Daoy (cell line): ENCODE measurements at regions not wholly inside any gene's neighbourhood (a gene's known extent, or its start where the extent isn't known, plus 50 kb on each side); places are given as distances from the start of the nearest gene placed in this dataset.

Source experiments
- DNase-seq: peaks from one replicate; pipeline ENCODE4 v3.0.0-alpha.2; 2015; ENCODE audit warnings: low read depth

DNA sequence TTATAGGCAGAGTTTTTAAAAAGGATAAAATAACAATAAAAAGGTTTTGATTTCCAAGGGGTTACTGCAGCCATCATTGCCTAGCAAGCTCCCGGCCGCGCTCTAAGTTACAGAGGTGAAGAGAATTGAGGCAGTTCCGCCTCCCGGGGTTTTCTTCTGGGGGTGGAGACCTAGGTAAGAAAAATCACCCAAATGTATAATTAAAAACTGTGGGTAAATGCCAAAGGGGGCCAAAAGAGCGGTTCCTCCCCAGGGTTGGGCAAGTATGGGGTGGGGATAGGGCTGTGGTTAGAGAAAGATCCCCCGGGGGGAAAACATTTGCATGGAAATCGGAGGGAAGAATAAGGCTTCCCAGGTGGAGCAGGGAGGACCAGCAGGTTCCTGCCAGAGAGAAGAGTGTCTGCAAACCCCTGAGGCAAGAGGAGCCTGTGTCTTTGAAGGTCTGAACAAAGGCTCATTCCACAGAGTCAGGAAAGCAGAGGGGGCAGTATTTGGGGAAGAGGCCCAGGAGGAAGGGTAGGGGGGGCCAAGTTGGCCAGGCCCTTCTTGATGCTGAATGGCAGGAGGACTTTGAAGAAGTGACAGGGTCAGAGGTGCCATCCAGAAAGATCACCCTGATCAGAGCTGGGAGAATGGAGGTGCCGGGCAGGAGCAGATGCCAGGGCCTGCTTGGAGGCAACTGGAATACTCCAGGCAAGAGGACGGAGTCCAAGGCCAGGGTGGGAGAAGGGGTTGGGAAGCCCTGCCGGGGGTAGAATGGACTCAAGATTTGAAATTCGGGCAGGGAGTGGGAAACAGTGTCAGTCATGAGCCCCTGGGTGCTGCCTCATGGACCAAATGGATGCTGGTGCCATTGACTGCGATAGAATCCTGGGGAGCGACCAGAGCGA, 152.9 kb upstream of the RGMA start:
- DNase-seq, result no peak

DNA sequence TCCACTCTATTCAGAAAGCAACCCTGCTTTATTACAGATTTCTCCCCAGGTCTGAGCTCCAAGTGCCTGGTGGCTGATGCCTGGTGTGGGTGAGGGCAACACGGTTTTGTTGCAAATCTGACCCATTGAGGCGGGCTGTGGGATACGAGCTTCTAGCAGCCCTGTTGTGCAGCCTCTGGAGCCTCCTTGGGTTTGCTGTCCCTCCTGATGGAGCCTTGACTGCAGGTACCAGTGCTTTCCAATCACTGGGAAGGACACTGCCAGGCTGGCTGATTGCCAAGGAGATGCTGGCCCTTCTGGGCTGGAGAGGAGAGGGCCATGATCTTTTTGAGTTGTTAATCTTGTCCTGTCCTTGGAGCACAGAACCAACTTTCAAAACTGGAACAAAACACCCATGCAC, 151.0 kb upstream of the RGMA start:
- DNase-seq, result no peak

DNA sequence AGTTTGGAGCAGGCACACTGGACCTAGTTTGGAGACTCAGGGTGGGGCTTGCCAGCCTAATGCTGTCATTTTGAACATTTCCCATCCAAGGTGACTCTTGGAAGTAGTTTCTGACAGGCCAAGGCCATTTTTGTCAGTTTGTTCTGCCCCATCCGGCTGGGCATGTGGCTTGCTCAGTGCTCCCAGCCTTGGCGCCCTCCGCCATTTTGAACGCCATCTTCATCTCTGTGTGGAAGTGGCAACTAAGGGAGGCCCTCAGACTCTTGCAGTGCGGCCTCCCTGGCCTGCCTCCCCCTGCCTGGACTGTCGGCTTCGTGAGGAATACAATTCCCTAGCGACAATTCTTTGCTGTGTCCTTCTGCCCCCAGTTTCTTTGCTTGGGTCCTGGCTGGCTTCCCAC, 150.6 kb upstream of the RGMA start:
- DNase-seq, result no peak

DNA sequence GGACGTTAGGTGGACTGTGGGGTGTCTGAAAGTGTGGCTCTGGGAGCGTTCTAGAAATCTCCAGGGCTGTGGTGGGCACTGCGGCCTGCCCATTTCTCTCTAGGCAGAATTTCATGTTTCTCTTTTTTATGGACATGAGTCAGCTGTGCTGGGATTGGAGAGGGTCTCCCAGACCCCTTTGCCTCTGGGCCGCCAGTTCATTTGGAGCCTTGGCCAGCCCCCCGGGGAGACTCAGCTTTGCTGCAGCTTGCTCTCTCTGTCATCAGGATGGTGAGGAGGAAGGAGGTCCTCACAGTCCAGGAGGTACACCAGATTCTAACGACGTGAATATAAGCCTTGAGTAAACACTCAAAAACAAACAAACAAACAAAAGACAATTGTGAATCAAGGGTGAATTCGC, 149.6 kb upstream of the RGMA start:
- DNase-seq, result no peak

DNA sequence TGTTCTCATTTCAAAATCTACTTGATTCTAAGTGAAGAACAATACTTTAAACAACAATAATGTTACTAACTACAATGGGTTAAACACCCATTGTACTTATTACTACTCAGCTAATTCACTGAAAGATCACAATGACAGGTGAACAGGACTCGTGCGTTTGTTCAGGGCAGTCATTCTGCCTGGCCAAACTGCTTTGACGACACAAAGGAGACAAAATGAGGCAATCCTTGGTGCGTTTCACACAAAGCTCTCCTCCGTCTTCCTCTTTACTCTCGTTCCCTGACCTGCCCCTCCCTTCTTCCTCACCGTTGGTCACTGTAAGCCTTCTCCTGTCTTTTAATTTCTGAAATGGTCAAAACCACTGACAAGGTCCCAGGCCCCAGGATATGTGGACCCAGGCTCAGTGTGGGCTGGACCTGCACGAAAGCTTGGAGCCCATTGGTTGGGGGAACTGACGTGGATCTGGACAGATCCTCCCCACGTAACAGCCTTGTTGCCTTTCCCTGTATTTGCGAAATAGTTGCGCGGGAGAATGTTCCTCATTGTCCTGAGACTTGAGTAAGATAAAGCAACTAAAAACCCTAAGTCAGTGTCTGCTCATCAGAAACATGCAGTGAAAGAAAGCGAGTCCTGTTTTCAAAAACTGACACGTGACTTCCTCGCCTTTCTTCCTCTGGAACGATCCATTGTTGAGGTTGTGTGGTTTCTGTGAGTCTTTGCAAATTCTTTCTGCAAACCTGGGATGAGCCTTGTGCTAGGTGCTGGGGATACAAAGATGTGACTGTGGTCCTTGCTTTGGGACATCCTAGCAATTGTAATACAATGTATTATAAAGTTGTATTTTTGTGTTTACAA, 147.1 kb upstream of the RGMA start:
- DNase-seq, result no peak

DNA sequence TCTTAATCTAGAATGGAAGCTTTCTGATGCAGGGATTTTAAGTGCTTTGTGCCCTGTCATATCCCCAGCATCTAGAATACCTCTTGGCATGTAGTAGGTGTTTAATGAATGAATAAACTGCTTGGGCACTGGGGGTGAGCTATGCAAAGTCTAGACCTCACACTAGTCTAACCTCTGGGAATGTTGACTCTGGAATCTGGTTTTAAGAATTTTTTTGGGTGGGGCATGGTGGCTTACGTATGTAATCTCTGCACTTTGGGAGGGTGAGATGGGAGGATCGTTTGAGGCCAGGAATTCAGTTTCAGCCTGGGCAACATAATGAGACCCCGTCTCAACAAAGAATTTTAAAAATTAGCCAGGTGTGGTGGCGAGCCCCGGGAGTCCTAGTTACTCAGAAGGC, 146.3 kb upstream of the RGMA start:
- no peak for DNase-seq

DNA sequence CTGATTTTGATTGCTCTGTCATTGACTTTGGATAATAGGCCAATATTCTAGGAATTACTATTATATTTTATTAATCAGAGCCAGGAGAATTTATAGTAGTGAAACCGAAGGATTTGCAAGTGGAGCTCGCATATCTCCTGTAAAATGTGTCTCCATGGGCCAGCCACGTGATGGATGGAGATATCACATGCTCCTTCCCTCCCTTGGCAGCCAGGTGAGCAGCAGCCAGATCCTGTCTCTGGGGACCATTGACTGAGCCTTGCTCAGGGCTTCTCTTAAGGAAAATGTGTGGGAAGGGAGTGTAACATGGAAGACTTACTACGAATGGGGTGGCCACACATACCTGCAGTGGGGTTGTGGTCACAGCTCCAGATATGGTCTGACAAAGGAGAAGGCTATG, 144.7 kb upstream of the RGMA start:
- no peak for DNase-seq

DNA sequence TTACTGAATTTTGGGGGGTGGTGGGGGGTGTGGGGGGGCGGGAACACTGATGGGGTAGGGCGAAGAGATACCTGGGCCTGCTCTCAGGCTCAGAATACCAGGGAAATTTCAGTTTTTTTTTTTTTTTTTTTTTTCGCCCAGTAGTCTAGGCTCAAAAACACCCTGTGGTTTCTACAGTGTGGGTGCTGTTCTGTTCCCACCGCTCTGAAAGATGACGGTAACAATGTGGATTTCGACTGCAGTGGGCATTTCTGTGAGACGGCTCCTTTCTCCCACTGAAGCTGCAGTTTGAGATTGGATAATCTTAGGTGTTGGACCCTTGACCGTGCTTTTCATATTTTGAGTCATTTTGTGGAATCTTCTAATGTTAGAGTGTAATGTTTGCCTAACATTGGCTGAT, 143.8 kb upstream of the RGMA start:
- DNase-seq, result no peak

DNA sequence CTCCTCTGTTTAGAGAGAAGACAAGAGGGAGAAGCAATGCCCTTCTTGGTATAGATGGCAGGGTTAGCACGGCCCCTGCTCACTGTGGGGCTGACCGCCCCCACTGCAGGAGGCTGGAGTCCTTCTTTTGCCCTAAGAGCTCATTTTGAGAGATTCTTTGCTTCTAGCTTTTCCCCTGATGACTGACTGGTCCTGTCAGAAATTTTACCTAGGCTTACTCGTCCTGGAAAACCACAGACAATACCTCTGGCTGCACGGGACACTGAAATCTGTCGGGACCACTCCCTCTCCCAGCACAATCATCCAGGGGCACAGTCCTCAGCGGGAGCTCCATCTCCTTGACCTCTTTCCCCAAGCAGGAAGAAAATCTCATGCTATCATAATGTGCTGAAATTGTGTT, 143.0 kb upstream of the RGMA start:
- DNase-seq, result no peak

DNA sequence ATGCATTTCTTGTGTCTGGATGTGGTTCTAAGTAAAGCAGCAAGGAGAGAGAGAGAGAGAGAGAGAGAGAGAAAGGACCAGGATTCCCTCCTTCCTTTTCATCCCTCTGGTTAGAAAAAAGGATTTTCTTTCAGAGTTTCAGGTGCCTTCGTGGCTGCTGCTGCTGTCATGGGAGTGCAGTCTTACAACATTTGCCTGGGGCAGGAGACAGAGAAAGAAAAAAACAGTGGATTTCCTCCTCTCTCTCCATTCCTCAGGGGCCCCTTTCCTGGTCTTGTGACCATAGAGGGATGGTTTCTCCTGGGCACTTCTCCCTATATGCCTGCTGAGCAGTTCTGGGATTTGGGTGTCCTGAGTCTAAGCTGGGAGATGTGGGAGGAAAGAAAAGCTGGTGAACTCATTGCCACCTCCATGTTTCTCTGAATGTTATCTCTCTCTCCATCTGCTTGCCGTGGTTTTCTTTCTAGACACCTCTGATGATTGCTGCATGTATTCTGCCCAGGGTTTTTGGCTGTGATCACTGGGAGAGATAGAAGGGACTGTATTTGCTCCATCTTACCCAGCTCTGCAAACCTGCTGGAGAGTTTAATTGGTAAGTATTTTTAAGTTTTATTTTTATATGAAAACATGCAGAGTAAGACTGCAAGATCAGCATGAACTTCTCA, 142.4 kb upstream of the RGMA start:
- DNase-seq, result no peak

DNA sequence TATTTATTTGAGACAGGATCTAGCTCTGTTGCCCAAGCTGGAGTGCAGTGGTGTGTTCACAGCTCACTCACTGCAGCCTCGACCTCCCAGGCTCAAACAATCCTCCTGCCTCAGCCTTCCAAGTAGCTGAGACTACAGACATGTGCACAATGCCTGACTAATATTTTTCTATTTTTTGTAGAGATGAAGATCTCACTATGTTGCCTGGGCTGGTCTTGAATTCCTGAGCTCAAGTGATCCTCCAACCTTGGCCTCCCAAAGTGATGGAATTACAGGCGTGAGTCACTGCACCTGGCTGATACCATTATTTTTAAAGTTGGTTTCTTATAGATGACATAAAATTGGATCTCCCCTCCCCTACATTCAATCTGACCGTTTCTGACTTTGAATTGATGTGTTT, 139.5 kb upstream of the RGMA start:
- no peak for DNase-seq

DNA sequence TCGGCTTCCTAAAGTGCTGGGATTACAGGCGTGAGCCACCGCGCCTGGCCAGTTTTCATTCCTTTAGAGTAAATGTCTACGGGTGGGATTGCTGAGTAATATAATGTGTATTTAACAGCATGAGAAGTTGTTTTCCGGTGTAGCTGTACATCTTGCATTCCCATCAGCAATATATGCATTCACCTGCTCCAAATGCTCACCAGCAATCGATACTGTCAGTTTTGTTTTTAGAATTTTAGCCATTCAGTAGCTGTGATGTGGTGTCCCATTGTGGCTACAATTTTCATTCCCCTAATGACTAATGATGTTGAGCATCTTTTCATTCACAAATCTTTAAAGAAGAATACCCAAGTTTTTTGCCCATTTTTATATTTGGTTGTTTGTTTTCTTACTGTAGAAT, 134.8 kb upstream of the RGMA start:
- no peak for DNase-seq

DNA sequence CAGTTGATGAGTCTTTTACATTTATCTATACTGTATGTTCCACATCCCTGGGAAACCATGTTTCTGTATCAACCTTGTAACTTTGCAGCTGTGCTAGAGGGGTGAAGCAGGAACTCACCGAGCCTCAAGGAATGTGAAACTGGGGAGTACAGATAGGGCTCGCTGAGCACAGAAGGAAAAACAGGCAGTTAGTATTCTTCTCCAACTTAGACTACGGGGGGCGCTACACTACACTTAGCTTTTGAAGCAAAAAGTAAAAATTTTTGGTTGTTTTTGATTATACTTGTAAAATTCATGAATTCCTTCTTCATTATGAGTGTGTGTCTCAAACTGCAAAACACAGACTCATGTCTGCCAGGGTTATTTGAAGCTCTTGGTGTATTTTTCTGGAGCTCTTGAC, 132.7 kb upstream of the RGMA start:
- DNase-seq, result no peak

DNA sequence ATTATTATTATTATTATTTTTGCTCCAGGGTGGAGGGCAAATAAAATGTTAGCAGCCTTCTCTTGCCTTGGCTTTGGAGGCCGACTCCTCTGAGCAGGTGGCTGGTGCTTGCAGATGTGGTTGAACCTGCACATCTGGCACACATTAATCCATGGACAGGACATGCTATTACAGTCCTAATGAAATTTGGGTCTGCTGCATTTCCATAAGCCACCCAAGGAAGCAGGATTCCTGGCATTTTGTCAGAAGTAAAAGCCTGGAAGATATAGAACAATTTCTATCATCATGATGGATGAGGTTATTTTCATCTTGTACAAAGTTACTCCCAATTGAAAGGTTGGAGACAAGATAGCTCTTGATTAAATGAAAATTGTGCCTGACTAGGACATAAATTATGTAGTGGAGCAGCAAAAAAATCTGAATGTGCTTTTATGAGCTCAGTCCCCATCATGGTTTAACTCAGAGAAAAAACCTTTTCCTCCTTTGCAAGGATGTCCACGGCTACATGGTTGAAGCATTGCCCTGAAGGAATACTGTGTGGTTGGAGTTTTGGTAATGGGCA, 130.9 kb upstream of the RGMA start:
- DNase-seq, result no peak

DNA sequence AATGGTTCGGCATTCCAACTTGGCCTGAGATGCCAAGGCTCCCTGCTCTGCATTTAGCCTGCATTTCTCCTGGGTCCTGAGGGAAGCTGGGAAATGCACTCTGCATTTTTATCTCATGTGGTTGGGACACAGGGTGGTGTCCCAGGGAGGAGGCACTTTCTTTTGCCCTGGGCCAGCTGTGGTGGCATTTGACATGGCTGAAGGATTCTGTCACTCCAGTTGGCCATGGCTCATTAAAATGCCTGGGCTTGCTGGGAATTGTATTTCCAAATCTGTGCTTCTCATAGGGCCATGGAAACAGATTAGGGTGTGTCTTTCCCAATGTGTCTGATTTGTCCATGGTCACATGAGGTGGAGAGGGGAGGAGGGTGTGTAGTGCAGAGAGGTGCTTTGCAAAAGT, 128.3 kb upstream of the RGMA start:
- peak; percentile 22 for DNase-seq

DNA sequence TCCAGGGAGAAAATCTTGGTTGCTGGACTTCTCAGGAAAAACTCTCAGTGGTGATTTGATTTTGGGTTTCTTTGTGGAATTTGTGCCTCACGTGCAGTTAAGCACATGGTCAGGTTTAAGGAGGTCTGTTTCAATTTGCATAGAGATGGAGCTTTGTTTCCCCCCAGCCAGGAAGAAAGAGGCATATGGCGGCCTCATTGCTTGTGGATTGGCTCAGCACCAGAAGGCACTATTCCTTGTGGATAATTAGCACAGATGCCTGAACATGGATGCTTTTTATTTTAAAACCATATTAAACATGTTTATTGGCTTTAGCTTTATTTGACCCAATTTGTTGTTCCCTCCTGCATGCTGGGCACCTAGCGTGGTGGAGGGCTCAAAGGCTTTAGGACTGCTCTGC, 125.1 kb upstream of the RGMA start:
- no peak for DNase-seq

DNA sequence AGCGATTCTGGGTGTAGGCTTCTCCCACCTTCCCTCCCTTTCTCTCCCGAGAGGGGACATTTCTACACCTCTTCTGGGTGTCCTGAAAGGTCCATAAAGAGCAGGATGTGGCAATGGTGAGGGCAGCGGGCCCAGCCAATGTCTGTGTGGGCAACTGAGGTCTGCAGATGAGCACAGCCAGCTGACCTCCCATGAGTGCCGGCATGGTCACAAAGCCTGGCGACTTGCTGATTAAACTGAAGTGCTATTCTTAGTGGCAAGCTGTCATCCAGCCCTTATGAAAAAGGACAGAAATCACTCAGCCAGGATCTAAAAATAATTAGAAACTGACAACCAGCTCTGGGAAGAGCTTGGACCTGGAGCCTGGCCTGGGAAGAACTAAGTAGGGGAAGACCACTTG, 124.3 kb upstream of the RGMA start:
- no peak for DNase-seq

DNA sequence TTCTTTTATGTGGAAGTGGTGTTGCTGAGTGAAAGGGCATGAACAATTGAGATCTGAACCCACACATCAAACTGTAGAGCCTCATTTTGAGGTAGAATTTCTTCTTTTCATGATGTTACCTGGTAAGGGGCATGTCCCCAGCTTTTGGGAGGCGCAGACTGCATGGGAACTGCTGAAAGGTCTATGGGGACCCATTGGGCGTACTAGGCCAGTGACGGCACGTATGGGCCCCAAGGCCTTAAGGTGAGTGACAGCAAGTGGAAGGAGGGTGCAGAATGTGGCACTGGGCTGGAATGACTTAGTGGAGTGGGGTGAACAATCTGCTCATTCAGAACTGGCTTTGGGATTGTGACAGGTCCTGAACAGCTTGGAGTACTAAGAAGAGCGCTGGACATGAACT, 123.6 kb upstream of the RGMA start:
- DNase-seq, result no peak

DNA sequence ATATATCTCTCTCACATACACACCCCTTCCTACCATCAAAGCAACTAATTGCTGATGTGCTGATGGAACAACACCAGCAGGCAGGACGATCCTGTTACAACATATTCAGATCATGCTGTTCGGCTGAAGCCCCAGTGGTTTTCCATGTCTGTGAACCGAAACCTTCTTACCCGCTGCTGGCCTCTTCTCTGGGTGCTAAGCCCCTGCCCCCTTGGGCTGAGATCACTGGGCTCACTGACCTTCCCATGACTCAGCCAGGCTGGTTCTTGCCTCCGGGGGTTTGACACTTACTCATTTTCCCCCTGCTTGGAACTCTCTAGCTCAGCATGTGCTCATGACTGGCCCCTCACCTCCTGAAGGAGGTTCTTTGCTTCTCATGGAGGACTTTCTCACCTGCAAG, 122.0 kb upstream of the RGMA start:
- DNase-seq, result peak; percentile 91

DNA sequence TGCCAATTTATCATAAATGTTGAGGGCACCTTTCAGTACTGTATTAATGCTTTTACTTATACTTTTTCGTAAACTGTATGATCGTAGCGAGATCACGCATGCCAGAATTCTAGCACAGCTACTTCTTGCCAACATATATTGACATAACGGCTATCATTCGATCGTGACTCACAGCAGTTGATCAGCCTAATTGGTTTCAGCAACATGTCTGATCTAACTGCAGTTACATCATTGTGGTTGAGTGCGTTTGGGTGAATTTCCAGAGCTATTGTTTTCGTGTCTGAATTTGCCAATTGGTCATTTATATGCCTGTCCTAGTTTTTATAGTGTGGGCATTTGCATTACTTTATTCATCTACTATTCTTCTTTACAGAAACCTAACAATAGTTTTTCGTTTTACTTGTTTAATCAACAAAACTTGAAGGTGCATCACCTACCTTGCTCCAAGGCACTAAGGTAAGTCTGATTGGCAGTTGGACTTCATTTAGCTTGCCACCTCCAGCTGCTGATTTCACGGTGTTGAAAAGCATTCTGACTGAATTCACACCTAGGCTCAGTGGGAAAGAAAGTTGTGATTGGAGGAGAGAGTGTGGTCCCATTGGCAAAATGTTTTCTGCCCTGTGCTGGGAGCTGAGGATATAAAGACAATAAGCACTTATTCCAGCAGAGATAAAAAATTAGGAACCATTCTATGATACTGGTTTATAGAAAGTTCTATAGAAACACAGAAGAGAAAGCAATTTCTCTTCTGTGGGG, 120.9 kb upstream of the RGMA start:
- peak; percentile 52 for DNase-seq

DNA sequence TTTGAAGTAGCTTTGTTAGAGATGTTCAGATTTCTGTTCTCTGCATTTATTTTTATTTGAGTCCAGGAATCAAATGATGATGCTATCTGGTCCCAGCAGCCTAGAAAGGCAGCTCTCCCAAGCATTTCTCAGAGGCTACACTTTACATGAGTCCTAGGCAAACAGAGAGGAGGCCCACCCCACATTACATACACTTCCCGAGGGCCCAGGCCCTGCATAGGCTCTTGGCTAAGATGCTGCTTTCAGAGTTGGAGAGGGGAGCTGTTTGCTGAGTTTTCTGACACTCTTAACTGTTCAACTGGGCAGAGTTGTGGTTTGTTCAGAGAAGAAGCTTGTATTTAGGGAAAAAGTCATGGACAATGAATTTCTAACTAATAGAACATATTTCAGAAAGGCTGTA, 117.9 kb upstream of the RGMA start:
- DNase-seq, result no peak

DNA sequence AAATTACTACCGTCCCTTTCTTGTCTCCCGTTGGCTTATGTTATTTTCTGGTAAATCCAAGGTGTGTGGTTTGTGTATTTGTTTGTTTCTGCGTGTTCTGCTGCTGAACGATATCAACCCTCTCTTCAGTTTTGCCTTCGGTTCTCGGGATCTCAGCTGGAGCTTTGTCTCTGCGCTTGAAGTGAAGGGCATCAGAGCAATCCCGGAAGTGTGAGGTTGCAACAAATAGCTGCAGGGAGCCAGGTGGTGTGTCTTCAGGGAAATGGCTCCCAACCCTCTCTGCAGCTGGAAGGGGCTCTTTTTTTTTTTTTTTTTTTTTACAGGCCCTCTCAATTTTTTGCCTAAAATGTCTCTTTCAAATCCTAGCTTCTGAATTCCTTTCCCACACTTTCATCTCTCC, 116.4 kb upstream of the RGMA start:
- DNase-seq, result no peak
